ENCODE measurements at regions not wholly inside any gene's neighbourhood (a gene's known extent, or its start where the extent isn't known, plus 50 kb on each side); places are given as distances from the start of the nearest gene placed in this dataset.

DNA sequence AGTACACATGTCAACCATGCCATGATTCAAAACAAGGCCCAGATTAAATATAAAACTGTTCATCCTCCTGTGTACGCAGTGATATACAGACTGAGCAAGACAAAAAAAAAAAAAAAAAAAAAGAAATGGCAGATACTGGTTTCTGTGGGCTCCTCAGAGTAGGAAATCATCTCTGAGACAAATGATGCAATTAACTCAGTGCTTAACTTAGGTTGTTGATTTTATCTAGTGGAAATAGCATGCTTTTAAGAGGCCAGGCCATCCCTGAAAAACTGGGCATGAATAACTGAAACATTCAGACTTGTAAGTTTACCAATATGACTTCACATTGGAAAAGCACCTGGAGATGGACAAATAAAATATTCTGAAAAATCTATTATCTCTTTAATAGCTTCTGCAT, 69.0 kb downstream of the DKK1 start:
- no peak for TF ChIP-seq EZH2 (IDR thresholded peaks at IDR 0.05; ENCODE audit: low read length, unreplicated experiment)
- TF ChIP-seq EZH2phosphoT487 (IDR thresholded peaks at IDR 0.05; ENCODE audit: borderline replicate concordance, low read length): no peak
